IMR-90 (cell line): ENCODE measurements at regions not wholly inside any gene's neighbourhood (a gene's known extent, or its start where the extent isn't known, plus 50 kb on each side); places are given as distances from the start of the nearest gene placed in this dataset.

Source experiments
- FOS ChIP-seq: fragments of 150-350 bp; IDR thresholded peaks from 2 replicates; pipeline ENCODE4 v1.6.1; 2016; ENCODE audit warnings: low read depth, low read length
- MAFK ChIP-seq: IDR thresholded peaks from 2 replicates; pipeline ENCODE4 v1.6.1; 2012; ENCODE audit warnings: low read depth, low read length, improper control_type of control experiment
- MAZ ChIP-seq: IDR thresholded peaks from 2 replicates; pipeline ENCODE4 v1.6.1; 2012; ENCODE audit warnings: low read depth, mild to moderate bottlenecking, low read length, improper control_type of control experiment, moderate library complexity, borderline replicate concordance
- NFE2L2 ChIP-seq: fragments of 150-350 bp; IDR thresholded peaks from 2 replicates; pipeline ENCODE4 v1.6.1; 2016; ENCODE audit warnings: low read depth, mild to moderate bottlenecking, low read length
- POLR2A ChIP-seq: IDR thresholded peaks from 2 replicates; pipeline ENCODE4 v1.6.1; 2012; ENCODE audit warnings: mild to moderate bottlenecking, low read depth, low read length
- RAD21 ChIP-seq: IDR thresholded peaks from 2 replicates; pipeline ENCODE4 v1.6.1; 2012; ENCODE audit warnings: low read length, improper control_type of control experiment
- RCOR1 ChIP-seq: IDR thresholded peaks from 2 replicates; pipeline ENCODE4 v1.6.1; 2012; ENCODE audit warnings: mild to moderate bottlenecking, low read length, improper control_type of control experiment; ENCODE audit not compliant: insufficient replicate concordance
- RFX5 ChIP-seq: IDR thresholded peaks from 2 replicates; pipeline ENCODE4 v1.8.0; 2012; ENCODE audit warnings: low read depth, mild to moderate bottlenecking, low read length, moderate library complexity
- SMC3 ChIP-seq: fragments of 150-350 bp; IDR thresholded peaks from 2 replicates; pipeline ENCODE4 v1.6.1; 2016; ENCODE audit warnings: low read depth, mild to moderate bottlenecking, antibody characterized with exemption, low read length, moderate library complexity
- TF ChIP-seq, protein P1 (sequence below): fragments of 150-350 bp; IDR thresholded peaks from 2 replicates; pipeline ENCODE4 v1.6.1; 2017; ENCODE audit warnings: mild to moderate bottlenecking, antibody characterized with exemption, low read length, low read depth
- TF ChIP-seq, protein P2 (sequence below): conservative IDR thresholded peaks from 2 replicates; pipeline ENCODE4 v1.5.1; 2012; ENCODE audit warnings: mild to moderate bottlenecking, low read depth, low read length, improper control_type of control experiment
- TF ChIP-seq, protein P3 (sequence below): fragments of 150-350 bp; IDR thresholded peaks from 2 replicates; pipeline ENCODE4 v1.6.1; 2016; ENCODE audit warnings: low read depth, mild to moderate bottlenecking, low read length, moderate library complexity, borderline replicate concordance

DNA sequence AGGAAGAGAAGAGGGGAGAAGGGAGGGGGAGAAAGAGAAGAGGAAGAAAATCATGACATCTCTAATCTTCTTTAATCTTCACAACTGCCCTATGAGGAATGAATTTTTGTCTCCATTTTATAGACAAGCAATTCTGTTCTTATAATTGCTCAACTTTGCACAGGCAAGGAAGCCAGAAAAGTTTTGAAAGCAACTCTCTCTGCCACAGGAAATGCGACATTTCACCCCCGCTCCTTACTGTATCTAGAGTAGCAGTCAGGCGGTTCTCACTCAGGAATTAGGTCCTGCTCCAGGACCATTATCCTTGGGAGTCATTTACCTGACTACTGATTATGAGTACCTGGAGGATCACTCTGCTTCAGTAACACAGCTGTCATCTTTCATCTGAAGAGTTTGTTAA lies 69.2 kb upstream of the FAM9A start:
- TF ChIP-seq, protein P1, sequence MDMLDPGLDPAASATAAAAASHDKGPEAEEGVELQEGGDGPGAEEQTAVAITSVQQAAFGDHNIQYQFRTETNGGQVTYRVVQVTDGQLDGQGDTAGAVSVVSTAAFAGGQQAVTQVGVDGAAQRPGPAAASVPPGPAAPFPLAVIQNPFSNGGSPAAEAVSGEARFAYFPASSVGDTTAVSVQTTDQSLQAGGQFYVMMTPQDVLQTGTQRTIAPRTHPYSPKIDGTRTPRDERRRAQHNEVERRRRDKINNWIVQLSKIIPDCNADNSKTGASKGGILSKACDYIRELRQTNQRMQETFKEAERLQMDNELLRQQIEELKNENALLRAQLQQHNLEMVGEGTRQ = no peak
- TF ChIP-seq POLR2A (no peak), FOS (no peak), RAD21 (no peak), RFX5 (no peak), MAFK (no peak), SMC3 (no peak), MAZ (no peak), NFE2L2 (no peak), RCOR1 (no peak)
- TF ChIP-seq, protein P2, sequence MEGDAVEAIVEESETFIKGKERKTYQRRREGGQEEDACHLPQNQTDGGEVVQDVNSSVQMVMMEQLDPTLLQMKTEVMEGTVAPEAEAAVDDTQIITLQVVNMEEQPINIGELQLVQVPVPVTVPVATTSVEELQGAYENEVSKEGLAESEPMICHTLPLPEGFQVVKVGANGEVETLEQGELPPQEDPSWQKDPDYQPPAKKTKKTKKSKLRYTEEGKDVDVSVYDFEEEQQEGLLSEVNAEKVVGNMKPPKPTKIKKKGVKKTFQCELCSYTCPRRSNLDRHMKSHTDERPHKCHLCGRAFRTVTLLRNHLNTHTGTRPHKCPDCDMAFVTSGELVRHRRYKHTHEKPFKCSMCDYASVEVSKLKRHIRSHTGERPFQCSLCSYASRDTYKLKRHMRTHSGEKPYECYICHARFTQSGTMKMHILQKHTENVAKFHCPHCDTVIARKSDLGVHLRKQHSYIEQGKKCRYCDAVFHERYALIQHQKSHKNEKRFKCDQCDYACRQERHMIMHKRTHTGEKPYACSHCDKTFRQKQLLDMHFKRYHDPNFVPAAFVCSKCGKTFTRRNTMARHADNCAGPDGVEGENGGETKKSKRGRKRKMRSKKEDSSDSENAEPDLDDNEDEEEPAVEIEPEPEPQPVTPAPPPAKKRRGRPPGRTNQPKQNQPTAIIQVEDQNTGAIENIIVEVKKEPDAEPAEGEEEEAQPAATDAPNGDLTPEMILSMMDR = no peak
- TF ChIP-seq, protein P3, sequence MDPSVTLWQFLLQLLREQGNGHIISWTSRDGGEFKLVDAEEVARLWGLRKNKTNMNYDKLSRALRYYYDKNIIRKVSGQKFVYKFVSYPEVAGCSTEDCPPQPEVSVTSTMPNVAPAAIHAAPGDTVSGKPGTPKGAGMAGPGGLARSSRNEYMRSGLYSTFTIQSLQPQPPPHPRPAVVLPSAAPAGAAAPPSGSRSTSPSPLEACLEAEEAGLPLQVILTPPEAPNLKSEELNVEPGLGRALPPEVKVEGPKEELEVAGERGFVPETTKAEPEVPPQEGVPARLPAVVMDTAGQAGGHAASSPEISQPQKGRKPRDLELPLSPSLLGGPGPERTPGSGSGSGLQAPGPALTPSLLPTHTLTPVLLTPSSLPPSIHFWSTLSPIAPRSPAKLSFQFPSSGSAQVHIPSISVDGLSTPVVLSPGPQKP = no peak
